HG02642 (cell line): ENCODE measurements at regions not wholly inside any gene's neighbourhood (a gene's known extent, or its start where the extent isn't known, plus 50 kb on each side); places are given as distances from the start of the nearest gene placed in this dataset.
"Not testable (repeated sequence)": the region's sequence is repeated elsewhere in the genome, so short reads cannot be mapped to it uniquely, and the experiment has no call there.

Source experiments
- ATAC-seq: cut with Tn5 transposase; IDR thresholded peaks from one replicate; pipeline ENCODE4 v1.9.1; 2021; ENCODE audit warnings: mild to moderate bottlenecking; ENCODE audit not compliant: unreplicated experiment, poor library complexity

DNA sequence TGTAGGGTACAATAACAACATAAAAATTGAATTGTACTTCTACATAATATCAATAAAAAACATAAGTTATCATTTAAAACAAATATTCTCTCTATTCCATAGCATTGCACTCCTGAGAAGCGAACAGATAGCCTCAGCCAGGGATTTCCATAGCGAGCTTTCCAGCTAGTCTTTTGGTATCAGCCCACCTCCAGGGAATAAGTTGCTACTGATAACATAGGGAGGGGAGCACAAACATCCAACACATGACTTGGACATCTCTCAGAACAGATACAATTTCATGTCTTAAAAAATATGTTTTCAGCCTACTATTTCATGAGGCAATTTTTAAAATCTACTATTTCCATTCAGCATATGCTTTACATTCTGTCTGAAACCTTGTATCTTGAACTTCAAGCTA lies 804.4 kb upstream of the RAB6C start:
- ATAC-seq, result no peak

DNA sequence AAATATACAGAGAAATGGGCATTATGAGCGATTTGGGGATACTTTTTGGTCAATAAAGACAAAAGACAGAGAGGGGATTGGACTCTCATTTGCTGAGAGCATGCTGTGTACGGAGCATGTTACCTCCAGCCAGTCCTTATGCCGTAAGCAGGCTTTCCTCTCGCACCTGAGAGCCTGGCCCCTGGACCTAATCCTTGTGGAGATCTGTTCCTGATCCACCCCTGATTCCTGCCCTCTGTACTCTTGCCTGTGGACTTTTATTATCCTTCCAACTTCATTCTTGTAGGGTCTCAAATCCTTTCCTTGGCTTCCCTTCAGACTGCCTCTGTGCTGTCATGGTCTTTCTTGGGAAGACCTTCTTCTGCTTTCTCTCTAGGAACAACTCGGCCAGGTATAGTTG lies 803.1 kb upstream of the RAB6C start:
- ATAC-seq, result no peak

DNA sequence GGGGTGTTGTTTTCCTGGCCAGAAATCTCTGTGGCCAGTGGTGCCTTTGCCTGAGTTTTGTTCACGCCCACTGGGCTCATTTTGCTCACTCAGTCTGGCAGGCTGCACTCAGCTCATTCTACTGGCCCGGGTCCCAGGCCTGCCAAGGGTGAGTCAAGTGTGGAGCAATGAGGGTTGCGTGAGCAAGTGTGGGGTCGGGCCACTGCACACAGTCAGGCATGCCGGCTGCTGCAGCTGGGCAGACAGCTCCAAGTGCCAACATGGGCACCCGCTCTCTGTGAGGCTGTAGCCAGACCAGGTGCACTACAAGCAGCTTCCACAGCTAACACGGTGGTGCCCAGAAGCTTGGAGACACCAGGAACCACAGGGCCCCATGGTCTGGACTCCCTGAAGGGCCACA lies 801.1 kb upstream of the RAB6C start:
- ATAC-seq, result no peak

DNA sequence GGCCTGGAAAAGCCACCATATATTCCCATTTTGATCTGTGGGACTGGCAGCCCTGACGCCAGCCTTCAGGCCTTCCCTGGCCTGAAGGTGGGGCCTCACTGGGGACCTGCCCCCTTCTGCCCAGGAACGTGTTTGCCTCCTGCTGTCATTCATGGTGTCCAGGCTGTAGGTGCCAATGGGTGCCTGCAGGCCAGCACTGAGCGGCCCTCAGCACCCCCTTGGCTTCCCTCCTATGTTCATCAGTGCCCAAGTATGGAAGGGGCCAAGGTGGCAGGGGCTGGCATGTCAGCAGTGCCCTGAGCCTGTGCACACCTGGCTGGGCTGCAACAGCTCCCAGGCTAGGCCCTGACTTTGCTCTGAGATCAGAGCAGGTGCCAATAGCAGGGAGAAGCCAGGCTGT lies 800.3 kb upstream of the RAB6C start:
- ATAC-seq, result no peak

DNA sequence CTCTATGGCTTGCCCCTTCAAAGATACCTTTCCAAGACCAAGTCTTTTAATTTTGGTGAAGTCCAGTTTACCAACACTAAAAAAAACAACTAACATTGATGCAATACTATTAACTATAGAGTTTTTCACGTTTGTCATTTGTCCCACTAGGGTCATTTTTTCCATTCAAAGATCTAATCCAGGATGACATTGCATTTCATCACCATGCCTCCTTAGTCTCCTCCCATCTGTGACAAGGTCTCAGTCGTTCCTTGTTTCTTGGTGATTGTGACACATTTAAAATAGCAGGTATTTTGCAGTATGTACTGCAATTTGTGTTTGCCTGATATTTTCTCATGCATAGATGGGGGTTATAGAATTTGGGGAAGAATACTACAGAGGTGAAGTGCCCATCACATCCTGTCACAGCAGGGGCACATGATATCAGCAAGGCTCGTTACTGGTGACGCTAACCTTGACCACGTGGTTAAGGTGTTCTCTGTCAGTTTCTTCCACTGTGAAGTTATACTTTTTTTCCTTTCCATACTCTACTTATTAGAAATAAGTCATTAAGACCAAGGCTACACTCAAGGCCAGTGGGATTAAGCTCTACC lies 799.2 kb upstream of the RAB6C start:
- ATAC-seq, result no peak

DNA sequence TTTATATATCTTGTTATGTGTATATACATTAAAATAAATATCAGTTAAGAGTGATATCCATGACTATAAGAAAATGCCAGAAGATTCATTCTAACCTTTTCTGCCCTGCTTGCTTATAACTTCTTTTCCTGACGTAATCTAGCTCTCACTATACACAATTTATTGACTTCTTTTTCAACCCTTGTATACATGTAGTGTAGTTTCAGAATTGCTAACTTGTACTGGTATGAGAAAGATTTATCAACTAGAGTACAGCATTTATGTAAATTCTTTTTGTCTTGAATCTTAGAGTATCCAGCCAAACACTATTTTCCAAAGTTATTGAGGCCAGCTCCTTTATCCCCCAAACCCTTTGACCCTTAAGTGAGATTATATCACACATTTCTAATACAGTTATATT lies 798.0 kb upstream of the RAB6C start:
- ATAC-seq, result no peak

DNA sequence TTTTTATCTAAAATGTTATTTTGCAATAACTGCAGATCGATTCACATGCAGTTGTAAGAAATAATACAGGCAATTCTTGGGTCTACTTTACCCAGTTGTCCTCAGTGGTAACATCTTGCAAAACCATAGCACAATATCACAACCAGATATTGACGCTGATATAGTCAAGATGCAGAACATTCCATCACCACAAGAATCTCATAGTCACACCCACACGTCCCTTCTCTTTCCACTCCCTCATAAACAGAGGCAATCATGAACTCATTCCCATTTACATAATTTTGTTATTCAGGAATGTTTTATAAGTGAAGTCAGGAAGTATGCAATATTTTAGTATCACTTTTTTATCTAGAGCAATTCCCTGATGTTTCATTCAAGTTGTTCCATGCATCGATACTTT lies 797.5 kb upstream of the RAB6C start:
- ATAC-seq, result no peak

DNA sequence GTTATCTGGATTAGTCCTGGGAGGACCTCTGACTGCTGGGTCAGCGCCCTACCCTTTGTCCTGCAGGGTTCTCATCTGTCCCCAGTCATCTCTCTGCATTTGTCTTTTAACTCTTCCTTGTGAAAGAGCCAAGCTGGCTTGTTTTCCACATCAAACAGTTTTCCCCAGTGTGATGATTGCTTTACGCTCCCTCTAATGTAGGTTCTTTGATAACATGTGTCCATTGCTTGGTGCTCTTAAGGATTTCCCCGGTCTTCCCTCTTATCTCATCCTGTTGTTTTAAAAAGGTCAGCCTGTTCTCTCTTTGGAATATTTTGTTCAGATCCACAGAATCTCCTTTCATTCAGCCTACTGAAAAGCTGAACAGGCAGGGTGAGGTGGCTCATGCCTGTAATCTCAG lies 792.1 kb upstream of the RAB6C start:
- no peak for ATAC-seq

DNA sequence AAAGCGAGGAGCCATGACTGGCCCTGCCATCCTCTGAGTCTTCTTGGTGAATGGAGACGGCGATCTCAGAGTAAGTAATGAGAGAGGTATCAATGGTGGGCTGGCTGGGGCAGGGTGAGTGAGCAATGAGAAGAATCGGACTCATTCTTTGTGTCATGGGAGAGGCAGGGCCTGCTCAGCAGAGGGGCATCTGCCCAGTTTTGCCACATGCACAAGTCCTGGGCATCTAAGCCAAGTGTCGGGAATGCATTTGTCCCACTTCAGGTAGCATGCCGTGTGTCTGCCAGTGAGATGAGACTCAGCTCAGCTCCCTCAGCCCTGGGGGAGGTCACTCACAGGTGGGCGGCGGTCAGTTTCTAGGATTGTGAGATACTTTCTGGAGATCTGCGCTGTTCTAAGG lies 791.0 kb upstream of the RAB6C start:
- no peak for ATAC-seq

DNA sequence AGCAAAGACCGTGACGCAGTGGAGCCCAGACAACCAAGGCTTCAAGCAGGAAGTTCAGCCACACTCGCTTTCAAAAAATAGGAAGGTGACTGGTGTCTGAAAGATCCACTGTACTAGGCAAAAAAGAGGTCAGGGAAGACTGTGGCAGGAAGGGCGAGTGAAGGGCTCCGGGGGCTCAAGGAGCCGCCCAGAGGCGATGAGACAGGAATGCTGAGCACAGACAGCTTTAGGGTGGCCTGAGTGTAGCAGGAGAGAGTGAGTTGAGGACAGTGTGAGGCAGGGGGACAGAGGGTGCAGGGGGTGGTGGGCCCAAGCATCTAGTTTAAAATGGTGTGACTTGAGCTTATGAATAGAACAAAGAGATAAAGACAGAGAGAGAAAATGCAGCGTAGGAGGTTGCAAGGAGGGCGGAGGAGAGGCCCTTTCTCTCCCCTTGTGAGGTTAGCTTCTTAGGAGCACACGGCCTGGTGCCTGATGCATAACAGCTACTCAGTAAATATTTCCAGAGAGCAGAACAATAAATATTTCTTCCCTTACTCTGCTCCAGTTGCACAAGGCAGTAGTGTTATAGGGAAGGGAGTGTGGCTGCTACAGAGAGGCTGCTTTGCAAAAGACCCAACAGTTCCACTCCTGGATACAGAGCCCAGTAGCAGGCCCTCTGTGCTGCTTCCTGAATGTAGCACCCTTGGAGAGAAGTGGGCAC lies 789.7 kb upstream of the RAB6C start:
- no peak for ATAC-seq

DNA sequence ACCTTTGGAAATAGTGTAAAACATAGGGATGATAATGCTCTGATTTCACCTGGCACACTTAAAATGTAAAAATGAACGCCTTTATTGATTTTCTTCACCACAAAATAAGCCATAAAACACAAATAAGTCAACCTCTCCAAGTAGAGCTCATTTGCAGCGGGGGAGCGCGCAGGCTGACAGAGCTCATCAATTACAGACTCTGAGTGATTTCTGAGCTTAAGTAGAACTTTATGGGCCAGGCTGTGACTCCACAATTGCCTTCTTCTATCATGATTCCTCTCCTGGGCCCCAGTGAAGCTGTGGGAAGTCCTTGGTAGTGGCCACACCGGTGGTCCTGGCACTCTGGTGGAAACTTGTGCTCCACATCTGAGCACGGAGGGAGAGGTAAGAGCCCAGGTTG lies 789.0 kb upstream of the RAB6C start:
- ATAC-seq, result no peak

DNA sequence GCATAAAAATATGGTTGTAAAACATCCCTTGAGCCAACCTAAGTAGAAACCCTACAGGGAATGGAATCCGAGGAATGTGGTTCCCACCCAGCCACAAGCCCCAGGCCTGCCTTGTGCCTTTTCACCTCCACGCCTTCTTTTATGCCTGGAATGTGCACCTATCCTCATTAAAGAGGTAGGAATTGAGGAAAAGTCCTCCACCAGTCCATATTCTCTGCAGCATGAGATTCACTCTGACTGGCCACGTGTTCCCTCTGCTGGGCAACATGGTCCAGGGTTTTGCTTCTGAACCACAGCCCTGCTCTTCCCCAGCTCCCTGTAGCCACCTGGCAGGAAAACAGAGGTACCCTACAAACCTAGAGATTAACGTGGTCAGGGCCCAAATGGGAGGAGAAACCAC lies 787.9 kb upstream of the RAB6C start:
- ATAC-seq, result no peak

DNA sequence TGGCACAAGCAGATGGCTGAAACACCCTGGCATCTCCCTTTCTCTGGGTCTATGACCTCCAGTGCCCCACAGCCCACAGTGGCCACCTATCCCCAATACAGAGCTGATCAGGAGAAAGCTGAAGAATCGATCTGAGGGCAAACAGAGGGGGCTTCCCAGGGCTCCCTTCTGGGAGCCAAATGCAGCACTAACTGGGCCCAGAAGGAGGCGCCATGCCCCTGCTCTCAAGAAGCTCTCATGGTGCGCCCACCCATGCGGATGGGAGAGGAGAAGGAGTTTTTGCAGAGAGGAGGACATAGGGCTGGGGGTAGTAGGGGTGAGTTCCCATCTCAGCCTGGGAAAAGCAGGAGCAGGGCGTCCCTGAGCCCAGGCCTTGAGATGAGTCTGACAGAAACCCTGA lies 787.3 kb upstream of the RAB6C start:
- no peak for ATAC-seq

DNA sequence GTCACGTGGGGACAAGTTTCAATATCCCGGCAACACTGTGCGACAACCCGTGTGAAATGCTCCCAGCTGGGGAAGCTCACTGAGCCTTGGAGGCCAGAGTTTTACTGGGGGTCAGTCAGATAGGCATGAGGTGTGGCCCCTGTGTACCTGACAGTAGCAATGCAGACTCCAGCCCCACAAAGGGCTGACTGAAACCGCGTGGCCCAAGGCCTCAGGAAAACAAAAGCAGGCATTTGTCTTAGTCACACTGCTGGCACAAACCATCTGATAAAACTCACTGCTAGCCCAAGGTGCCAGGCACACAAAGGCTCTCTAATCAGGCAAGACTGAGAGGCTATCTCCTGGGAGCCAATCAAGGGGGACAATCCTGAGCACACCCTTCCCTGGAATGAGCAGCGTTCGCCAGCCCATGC lies 786.6 kb upstream of the RAB6C start:
- no peak for ATAC-seq

DNA sequence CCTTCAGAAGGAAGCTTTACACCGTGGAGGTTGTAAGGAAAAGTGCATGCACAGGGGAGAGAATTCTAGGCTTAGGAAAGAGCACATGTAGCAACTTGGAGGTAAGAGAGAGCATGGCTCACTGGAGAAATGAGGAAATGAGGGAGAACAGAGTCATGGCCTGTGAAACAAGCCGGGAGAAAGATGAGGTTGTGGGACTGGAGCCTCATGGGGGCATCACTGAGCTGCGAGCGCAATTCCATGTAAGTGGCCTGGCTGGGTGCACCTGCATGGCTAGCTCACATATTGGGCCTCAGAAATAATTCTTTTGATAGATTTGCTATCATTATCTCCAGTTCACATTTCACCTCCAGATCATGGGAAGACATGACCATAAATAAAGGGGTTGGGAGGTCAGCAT lies 785.5 kb upstream of the RAB6C start:
- ATAC-seq, result no peak

DNA sequence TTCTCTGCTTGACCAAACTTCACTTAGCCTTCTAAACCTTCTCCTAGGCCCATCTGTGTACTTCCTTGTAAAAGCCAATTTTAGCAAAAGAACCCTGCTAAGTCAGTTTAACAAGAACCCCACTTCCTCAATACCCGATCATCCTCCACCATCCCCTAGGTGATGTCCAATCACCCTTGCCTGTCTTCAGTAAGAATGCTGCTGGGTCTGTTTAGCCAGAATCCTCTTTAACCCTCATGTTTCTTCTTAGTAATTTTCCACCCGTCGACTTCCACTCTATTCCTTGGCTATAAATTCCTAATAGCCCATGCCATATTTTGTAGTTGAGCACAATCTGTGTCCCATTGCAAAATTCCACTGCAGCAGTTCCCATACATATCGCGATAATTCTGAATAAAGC lies 780.0 kb upstream of the RAB6C start:
- no peak for ATAC-seq

DNA sequence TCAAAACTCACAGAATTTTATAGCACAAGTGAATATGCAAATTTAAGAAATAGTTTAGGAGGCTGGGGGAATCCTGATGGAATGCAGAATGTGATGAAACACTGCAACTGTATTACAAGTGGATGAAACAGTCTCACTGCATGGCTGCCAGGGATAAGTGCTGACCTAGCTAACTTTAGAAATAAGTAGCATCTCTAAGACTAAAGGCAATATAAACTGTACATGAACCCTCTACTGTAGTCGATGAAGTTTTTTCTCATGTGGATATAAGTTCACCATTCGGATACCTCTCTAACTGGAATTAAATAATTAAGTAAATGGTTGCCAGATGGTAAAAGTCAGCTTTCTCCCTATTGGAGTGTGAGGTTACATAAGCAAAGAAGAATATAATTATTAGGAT lies 777.8 kb upstream of the RAB6C start:
- no peak for ATAC-seq

DNA sequence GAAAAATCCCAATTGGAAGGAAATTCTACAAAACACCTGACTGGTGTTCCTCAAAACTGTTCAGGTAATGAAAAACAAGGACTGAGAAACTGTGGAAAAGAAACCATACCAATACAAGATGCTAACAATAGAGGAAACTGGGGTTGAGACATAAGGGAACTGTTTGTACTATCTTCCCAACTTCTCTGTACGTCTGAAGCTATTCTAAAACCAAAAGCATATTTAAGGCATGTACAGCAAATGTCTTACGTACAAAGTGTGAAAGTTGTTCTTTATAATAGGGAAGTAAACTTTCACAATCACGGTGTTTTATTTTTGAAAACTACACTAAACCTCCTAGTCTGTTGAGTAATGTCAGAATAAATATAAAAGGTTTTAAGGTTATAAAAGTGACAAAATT lies 776.1 kb upstream of the RAB6C start:
- ATAC-seq, result no peak

DNA sequence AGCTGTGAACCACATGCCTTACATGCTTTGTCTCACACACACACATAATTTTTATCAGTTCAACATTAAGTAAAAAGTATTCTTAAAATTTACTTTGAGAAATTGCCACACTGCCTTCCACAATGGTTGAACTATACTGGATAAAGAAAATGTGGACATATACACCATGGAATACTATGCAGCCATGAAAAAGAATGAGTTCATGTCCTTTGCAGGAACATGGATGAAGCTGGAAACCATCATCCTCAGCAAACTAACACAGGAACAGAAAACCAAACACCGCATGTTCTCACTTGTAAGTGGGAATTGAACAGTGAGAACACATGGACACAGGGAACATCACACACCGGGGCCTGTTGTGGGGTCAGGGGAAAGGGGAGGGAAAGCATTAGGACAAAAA lies 774.9 kb upstream of the RAB6C start:
- not testable (repeated sequence) for ATAC-seq

DNA sequence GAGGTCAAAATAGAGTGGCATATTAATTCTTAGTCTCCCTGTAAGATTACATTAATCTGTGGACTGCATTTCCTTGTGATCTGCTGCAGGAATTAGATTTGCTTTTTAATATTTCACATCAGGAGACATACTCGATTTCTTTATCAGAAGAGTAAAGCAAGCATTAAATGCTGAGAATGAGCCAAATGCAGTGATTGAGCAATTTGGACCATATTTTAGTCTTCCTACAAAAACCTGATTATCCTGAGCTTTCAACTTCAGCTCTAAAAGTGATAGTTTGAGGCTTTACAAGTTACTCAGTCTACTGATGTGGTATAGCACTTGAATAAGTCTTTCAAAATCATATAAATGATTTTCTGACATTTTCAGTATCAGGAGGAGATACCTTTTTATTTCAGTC lies 774.3 kb upstream of the RAB6C start:
- ATAC-seq, result no peak

DNA sequence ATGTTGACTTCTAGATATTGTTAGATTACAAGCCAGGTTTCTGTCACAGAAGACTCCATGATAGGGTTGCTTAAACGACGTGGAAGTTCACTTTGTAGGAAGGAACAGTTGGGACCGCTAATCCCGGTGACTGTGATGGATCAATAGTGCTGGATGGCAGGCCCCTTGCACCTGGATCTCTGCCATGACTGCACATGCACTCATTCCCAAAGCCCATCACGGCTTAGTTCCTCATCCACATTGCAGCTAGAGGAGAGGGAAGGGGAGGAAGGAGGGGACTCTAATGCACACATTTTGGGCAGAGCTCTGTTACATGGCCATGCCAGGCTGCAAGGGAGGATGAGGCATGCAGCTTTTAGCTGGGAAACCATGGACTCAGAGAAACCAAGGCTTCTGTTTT lies 773.7 kb upstream of the RAB6C start:
- no peak for ATAC-seq

DNA sequence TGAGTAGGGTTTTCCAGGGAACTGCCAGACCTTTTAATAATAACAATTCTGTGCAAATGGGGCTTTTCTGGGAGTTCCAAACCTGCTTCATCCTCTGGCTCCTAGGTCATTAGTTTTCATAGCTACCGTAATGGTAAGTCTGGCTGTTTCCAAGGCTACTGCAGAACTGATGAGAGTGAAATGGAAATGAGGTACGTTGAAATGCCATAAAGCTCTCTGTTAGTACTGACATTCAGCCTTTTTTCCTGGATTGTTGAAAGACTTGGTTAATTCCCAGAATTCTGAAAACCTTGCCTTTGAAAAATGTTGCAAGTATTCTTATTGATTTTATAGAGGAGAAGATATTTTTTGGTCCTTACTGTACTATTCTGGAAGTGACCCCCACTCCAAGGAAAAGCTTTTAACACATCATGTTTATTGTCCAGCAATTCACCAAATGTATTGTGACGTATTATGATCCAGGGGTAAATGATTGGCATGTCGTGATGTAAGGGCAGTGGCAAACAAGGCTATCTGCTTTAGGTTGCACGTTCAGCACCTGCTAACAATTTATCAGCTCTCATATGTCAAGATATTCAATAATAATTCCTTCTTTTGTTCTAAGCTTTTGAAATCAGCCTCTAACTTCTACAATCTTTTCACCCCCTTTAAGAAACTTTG lies 767.0 kb upstream of the RAB6C start:
- ATAC-seq, result no peak
